ENCODE measurements at regions not wholly inside any gene's neighbourhood (a gene's known extent, or its start where the extent isn't known, plus 50 kb on each side); places are given as distances from the start of the nearest gene placed in this dataset.
"Not testable (repeated sequence)": the region's sequence is repeated elsewhere in the genome, so short reads cannot be mapped to it uniquely, and the experiment has no call there.

GRCh38 chr2:143926736-143927135 is 593.2 kb downstream of the ZEB2 start:
- Histone ChIP-seq H3K4me3 (ENCODE audit: control extremely low read depth in 1 of 5, extremely low read depth in 1 of 5, insufficient read depth in 1 of 5, low read depth in 2 of 5, low read length in 4 of 5) (no peak overlapping the region), H3K4me2 (replicated peaks; ENCODE audit: low read depth, low read length, poor library complexity, severe bottlenecking) (no peak overlapping the region), H3K27ac (ENCODE audit: low read length in 2 of 2) (no peak overlapping the region), H3K36me3 (replicated peaks in 1 of 2; ENCODE audit: control extremely low read depth in 1 of 2, control insufficient read depth in 1 of 2, extremely low read depth in 1 of 2, insufficient read depth in 2 of 2, low read length in 1 of 2) (no peaks in the 10 kb centered on the region), H3K4me1 (ENCODE audit: control insufficient read depth in 2 of 2, insufficient read depth in 2 of 2, low read length in 2 of 2) (no peaks in the 10 kb centered on the region), H3K9me3 (ENCODE audit: control extremely low read depth in 1 of 3, control insufficient read depth in 2 of 3, insufficient read depth in 1 of 3, low read length in 2 of 3) (peaks cover 0 to 3% (median 0%) of the 10 kb centered on the region in 3 donors), H3K79me2 (ENCODE audit: control insufficient read depth, insufficient read depth, low read length) (no peaks in the 10 kb centered on the region), H2AFZ (ENCODE audit: insufficient read depth, low read depth, low read length, poor library complexity, severe bottlenecking) (no peak overlapping the region), H3K9ac (ENCODE audit: low read length) (no peak overlapping the region), H3K27me3 (replicated peaks in 1 of 4; ENCODE audit: control extremely low read depth in 1 of 4, control insufficient read depth in 3 of 4, insufficient read depth in 4 of 4, low read length in 3 of 4) (no peaks in the 10 kb centered on the region), H4K20me1 (ENCODE audit: control insufficient read depth, insufficient read depth, low read length, poor library complexity, severe bottlenecking) (no peaks in the 10 kb centered on the region)
- Mint-ChIP-seq H3K9me3 (ENCODE audit: insufficient read depth) (no peaks in the 10 kb centered on the region), H3K4me3 (no peak overlapping the region), H3K27me3 (peaks cover 4% of the 10 kb centered on the region), H3K27ac (no peak overlapping the region), H3K4me1 (no peaks in the 10 kb centered on the region)
- DNase-seq (no peak), ATAC-seq (ENCODE audit: low read depth) (no peak)
- no CpG with 5 or more reads among the region's 4 CpGs for WGBS (ENCODE audit: insufficient coverage)
- ChIA-PET CTCF (no interaction called here), POLR2A (no interaction called here)
- intact Hi-C loops (cut with micrococcal nuclease): no loop called here
- no peak for TF ChIP-seq EZH2 (IDR thresholded peaks at IDR 0.05; ENCODE audit: borderline replicate concordance, insufficient read depth, low read depth, low read length, poor library complexity, severe bottlenecking)
- TF ChIP-seq, protein P1, sequence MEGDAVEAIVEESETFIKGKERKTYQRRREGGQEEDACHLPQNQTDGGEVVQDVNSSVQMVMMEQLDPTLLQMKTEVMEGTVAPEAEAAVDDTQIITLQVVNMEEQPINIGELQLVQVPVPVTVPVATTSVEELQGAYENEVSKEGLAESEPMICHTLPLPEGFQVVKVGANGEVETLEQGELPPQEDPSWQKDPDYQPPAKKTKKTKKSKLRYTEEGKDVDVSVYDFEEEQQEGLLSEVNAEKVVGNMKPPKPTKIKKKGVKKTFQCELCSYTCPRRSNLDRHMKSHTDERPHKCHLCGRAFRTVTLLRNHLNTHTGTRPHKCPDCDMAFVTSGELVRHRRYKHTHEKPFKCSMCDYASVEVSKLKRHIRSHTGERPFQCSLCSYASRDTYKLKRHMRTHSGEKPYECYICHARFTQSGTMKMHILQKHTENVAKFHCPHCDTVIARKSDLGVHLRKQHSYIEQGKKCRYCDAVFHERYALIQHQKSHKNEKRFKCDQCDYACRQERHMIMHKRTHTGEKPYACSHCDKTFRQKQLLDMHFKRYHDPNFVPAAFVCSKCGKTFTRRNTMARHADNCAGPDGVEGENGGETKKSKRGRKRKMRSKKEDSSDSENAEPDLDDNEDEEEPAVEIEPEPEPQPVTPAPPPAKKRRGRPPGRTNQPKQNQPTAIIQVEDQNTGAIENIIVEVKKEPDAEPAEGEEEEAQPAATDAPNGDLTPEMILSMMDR (IDR thresholded peaks at IDR 0.05): no peak

DNA sequence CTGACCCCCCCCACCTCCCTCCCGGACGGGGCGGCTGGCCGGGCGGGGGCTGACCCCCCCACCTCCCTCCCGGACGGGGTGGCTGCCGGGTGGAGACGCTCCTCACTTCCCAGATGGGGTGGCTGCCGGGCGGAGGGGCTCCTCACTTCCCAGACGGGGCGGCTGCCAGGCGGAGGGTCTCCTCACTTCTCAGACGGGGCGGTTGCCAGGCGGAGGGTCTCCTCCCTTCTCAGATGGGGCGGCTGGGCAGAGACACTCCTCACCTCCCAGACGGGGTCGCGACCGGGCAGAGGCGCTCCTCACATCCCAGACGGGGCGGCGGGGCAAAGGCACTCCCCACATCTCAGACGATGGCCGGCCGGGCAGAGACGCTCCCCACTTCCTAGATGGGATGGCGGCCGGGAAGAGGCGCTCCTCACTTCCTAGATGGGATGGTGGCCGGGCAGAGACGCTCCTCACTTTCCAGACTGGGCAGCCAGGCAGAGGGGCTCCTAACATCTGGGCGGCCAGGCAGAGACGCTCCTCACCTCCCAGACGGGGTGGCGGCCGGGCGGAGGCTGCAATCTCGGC is 597.6 kb downstream of the ZEB2 start:
- H3K4me2 ChIP-seq (replicated peaks; ENCODE audit: low read depth, low read length, poor library complexity, severe bottlenecking); ATAC-seq (ENCODE audit: low read depth); CTCF ChIA-PET; H3K9ac ChIP-seq (ENCODE audit: low read length); H3K36me3 ChIP-seq (replicated peaks in 1 of 2; ENCODE audit: control extremely low read depth in 1 of 2, control insufficient read depth in 1 of 2, extremely low read depth in 1 of 2, insufficient read depth in 2 of 2, low read length in 1 of 2); H3K27me3 Mint-ChIP-seq; H3K4me3 Mint-ChIP-seq; H3K4me1 Mint-ChIP-seq; H4K20me1 ChIP-seq (ENCODE audit: control insufficient read depth, insufficient read depth, low read length, poor library complexity, severe bottlenecking); DNase-seq; POLR2A ChIA-PET; H3K27ac Mint-ChIP-seq; H3K4me1 ChIP-seq (ENCODE audit: control insufficient read depth in 2 of 2, insufficient read depth in 2 of 2, low read length in 2 of 2); H3K27ac ChIP-seq (ENCODE audit: low read length in 2 of 2); H2AFZ ChIP-seq (ENCODE audit: insufficient read depth, low read depth, low read length, poor library complexity, severe bottlenecking); H3K79me2 ChIP-seq (ENCODE audit: control insufficient read depth, insufficient read depth, low read length); intact Hi-C loops (cut with micrococcal nuclease); H3K27me3 ChIP-seq (replicated peaks in 1 of 4; ENCODE audit: control extremely low read depth in 1 of 4, control insufficient read depth in 3 of 4, insufficient read depth in 4 of 4, low read length in 3 of 4); H3K4me3 ChIP-seq (ENCODE audit: control extremely low read depth in 1 of 5, extremely low read depth in 1 of 5, insufficient read depth in 1 of 5, low read depth in 2 of 5, low read length in 4 of 5): not testable (repeated sequence)
- H3K9me3 ChIP-seq (ENCODE audit: control extremely low read depth in 1 of 3, control insufficient read depth in 2 of 3, insufficient read depth in 1 of 3, low read length in 2 of 3): peaks cover 2 to 13% (median 8%) of the 10 kb centered on the region in 3 donors
- WGBS (ENCODE audit: insufficient coverage): 100% methylated on average over 3 of the region's 42 CpGs
- peaks cover 12% of the 10 kb centered on the region for H3K9me3 Mint-ChIP-seq (ENCODE audit: insufficient read depth)
